ENCODE measurements at regions not wholly inside any gene's neighbourhood (a gene's known extent, or its start where the extent isn't known, plus 50 kb on each side); places are given as distances from the start of the nearest gene placed in this dataset.

DNA sequence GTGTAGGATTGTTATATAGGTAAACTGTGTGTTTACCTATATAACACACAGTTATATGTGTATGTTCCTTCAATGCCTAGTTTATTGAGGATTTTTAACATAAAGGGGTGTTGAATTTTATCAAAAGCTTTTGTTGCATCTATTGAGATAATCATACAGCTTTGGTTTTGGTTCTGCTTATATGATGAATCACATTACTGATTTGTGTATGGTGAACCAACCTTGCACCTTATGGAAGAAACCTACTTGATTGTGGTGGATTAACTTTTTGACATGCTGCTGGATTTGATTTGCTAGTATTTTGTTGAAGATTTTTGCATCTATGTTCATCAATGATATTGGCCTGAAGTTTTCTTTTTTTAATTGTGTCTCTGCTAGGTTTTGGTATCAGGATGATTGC is 194.9 kb downstream of the TMEM167A start:
- no peak for TF ChIP-seq ZFP36L2 (CRISPR knock-in tag; IDR thresholded peaks at IDR 0.05)
- no peak for TF ChIP-seq MYC (CRISPR knock-in tag; IDR thresholded peaks at IDR 0.05; ENCODE audit: borderline replicate concordance)
- TF ChIP-seq CHD2 (IDR thresholded peaks at IDR 0.05; ENCODE audit: low read depth, low read length) = no peak
- TF ChIP-seq ZNF33B (CRISPR knock-in tag; IDR thresholded peaks at IDR 0.05) = no peak
- TF ChIP-seq ESRRA (CRISPR knock-in tag; IDR thresholded peaks at IDR 0.05; ENCODE audit: low read depth) = no peak
- TF ChIP-seq, protein P1, sequence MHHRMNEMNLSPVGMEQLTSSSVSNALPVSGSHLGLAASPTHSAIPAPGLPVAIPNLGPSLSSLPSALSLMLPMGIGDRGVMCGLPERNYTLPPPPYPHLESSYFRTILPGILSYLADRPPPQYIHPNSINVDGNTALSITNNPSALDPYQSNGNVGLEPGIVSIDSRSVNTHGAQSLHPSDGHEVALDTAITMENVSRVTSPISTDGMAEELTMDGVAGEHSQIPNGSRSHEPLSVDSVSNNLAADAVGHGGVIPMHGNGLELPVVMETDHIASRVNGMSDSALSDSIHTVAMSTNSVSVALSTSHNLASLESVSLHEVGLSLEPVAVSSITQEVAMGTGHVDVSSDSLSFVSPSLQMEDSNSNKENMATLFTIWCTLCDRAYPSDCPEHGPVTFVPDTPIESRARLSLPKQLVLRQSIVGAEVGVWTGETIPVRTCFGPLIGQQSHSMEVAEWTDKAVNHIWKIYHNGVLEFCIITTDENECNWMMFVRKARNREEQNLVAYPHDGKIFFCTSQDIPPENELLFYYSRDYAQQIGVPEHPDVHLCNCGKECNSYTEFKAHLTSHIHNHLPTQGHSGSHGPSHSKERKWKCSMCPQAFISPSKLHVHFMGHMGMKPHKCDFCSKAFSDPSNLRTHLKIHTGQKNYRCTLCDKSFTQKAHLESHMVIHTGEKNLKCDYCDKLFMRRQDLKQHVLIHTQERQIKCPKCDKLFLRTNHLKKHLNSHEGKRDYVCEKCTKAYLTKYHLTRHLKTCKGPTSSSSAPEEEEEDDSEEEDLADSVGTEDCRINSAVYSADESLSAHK (CRISPR knock-in tag; IDR thresholded peaks at IDR 0.05; ENCODE audit: borderline replicate concordance) = no peak
- no peak for TF ChIP-seq ZIK1 (CRISPR knock-in tag; IDR thresholded peaks at IDR 0.05; ENCODE audit: borderline replicate concordance, low read depth)
- no peak for TF ChIP-seq CREB1 (IDR thresholded peaks at IDR 0.05)
- TF ChIP-seq CREB1 (CRISPR knock-in tag; IDR thresholded peaks at IDR 0.05) = no peak

Measured in HepG2 (cell line).